DMS53 treated with DMSO at 0.1 percent for 48 hours (cell line): ENCODE measurements at regions not wholly inside any gene's neighbourhood (a gene's known extent, or its start where the extent isn't known, plus 50 kb on each side); places are given as distances from the start of the nearest gene placed in this dataset.

Experiments used
- DNase-seq: peaks from one replicate; lab custom pipeline; 2025; ENCODE audit not compliant: unreplicated experiment; lab: John Stamatoyannopoulos, UW

GRCh38 chr14:101174522-101174838 is 271.0 kb upstream of the RTL1 start:
- DNase-seq = no peak

GRCh38 chr14:101174980-101175606 is 271.6 kb upstream of the RTL1 start:
- no peak for DNase-seq

- DNase-seq = no peak
These were observed 272.4 kb upstream of the RTL1 start for GRCh38 chr14:101175731-101176534.

GRCh38 chr14:101176535-101177205 is 273.1 kb upstream of the RTL1 start:
- no peak for DNase-seq

GRCh38 chr14:101177301-101177971 is 273.9 kb upstream of the RTL1 start:
- DNase-seq = no peak

- DNase-seq = no peak
These were observed 274.9 kb upstream of the RTL1 start for GRCh38 chr14:101178184-101179072.

- DNase-seq = no peak
These were observed 276.2 kb upstream of the RTL1 start for GRCh38 chr14:101179691-101180211.

- DNase-seq = no peak
These were observed 278.2 kb upstream of the RTL1 start for GRCh38 chr14:101181446-101182313.

- DNase-seq = no peak
These were observed 279.0 kb upstream of the RTL1 start for GRCh38 chr14:101182476-101182875.

- no peak for DNase-seq
These were observed 280.0 kb upstream of the RTL1 start for GRCh38 chr14:101183376-101184103.

GRCh38 chr14:101184104-101184455 is 280.6 kb upstream of the RTL1 start:
- DNase-seq = no peak

- no peak for DNase-seq
These were observed 281.1 kb upstream of the RTL1 start for GRCh38 chr14:101184572-101184971.

- DNase-seq = no peak
These were observed 281.7 kb upstream of the RTL1 start for GRCh38 chr14:101185073-101185835.

- no peak for DNase-seq
These were observed 282.4 kb upstream of the RTL1 start for GRCh38 chr14:101185946-101186345.

- no peak for DNase-seq
These were observed 283.0 kb upstream of the RTL1 start for GRCh38 chr14:101186544-101186943.

GRCh38 chr14:101186992-101187815 is 283.7 kb upstream of the RTL1 start:
- no peak for DNase-seq

GRCh38 chr14:101187816-101188570 is 284.5 kb upstream of the RTL1 start:
- DNase-seq = no peak
